Panc1 (cell line): ENCODE measurements at regions not wholly inside any gene's neighbourhood (a gene's known extent, or its start where the extent isn't known, plus 50 kb on each side); places are given as distances from the start of the nearest gene placed in this dataset.

Experiments
- CTCF ChIP-seq: fragments of 450-650 bp; IDR thresholded peaks from 2 replicates; pipeline ENCODE4 v1.5.1; 2017; ENCODE audit warnings: mild to moderate bottlenecking
- POLR2AphosphoS5 ChIP-seq: IDR thresholded peaks from 2 replicates; pipeline ENCODE4 v1.6.1; 2012; ENCODE audit warnings: mild to moderate bottlenecking, low read depth, low read length, moderate library complexity

GRCh38 chr14:29233188-29233587 is 466.6 kb downstream of the FOXG1 start:
- TF ChIP-seq CTCF, result no peak
- TF ChIP-seq POLR2AphosphoS5, result no peak
